H9 (cell line): ENCODE measurements at regions not wholly inside any gene's neighbourhood (a gene's known extent, or its start where the extent isn't known, plus 50 kb on each side); places are given as distances from the start of the nearest gene placed in this dataset.

Source experiments
- DNase-seq: peaks from one replicate; pipeline ENCODE4 v3.0.0-alpha.2; 2017
- H2AFZ ChIP-seq: one replicate; pipeline ENCODE4 v1.6.1; 2013; ENCODE audit warnings: mild to moderate bottlenecking, low read length, control low read depth, moderate library complexity
- H2AK5ac ChIP-seq: 2 replicates; pipeline ENCODE4 v1.6.1; 2013; ENCODE audit warnings: low read length, control low read depth, mixed read lengths; ENCODE audit not compliant: insufficient read length
- H2BK120ac ChIP-seq: one replicate; pipeline ENCODE4 v1.6.1; 2013; ENCODE audit warnings: low read depth, mild to moderate bottlenecking, low read length, control low read depth, inconsistent platforms; ENCODE audit not compliant: poor library complexity, severe bottlenecking
- H2BK12ac ChIP-seq: 2 replicates; pipeline ENCODE4 v1.6.1; 2013; ENCODE audit warnings: low read length, control low read depth, mixed read lengths, low read depth; ENCODE audit not compliant: insufficient read length
- H2BK15ac ChIP-seq: 2 replicates; pipeline ENCODE4 v1.6.1; 2013; ENCODE audit warnings: low read depth, low read length, control low read depth
- H2BK20ac ChIP-seq: one replicate; pipeline ENCODE4 v1.6.1; 2013; ENCODE audit warnings: low read depth, mild to moderate bottlenecking, low read length, control low read depth, inconsistent platforms; ENCODE audit not compliant: poor library complexity, severe bottlenecking
- H2BK5ac ChIP-seq: 2 replicates; pipeline ENCODE4 v1.6.1; 2013; ENCODE audit warnings: low read length, control low read depth, mixed read lengths; ENCODE audit not compliant: insufficient read length
- H3K14ac ChIP-seq: 2 replicates; pipeline ENCODE4 v1.6.1; 2013; ENCODE audit warnings: low read length, control low read depth; ENCODE audit not compliant: insufficient read depth
- H3K18ac ChIP-seq: 2 replicates; pipeline ENCODE4 v1.6.1; 2013; ENCODE audit warnings: low read depth, mild to moderate bottlenecking, mixed read lengths, low read length, control low read depth; ENCODE audit not compliant: insufficient read length
- H3K23ac ChIP-seq: 2 replicates; pipeline ENCODE4 v1.6.1; 2013; ENCODE audit warnings: low read length, control low read depth, mixed read lengths, low read depth; ENCODE audit not compliant: insufficient read length
- H3K23me2 ChIP-seq: 2 replicates; pipeline ENCODE4 v1.6.1; 2013; ENCODE audit warnings: low read depth, mild to moderate bottlenecking, mixed read lengths, low read length, control low read depth; ENCODE audit not compliant: insufficient read length, poor library complexity, severe bottlenecking
- H3K27ac ChIP-seq: 2 replicates; pipeline ENCODE4 v1.5.1; 2013; ENCODE audit warnings: low read length, control low read depth, mixed read lengths, low read depth; ENCODE audit not compliant: insufficient read length
- H3K27me3 ChIP-seq: 2 replicates; pipeline ENCODE4 v1.6.1; 2013; ENCODE audit warnings: low read length, control low read depth, inconsistent platforms; ENCODE audit not compliant: insufficient read depth
- H3K4ac ChIP-seq: 2 replicates; pipeline ENCODE4 v1.6.1; 2013; ENCODE audit warnings: low read depth, mild to moderate bottlenecking, control low read depth, inconsistent platforms, low read length, moderate library complexity
- H3K4me1 ChIP-seq: 2 replicates; pipeline ENCODE4 v1.6.1; 2013; ENCODE audit warnings: low read length, control low read depth, inconsistent platforms; ENCODE audit not compliant: insufficient read depth
- H3K4me2 ChIP-seq: 2 replicates; pipeline ENCODE4 v1.6.1; 2013; ENCODE audit warnings: low read length, control low read depth, mixed read lengths; ENCODE audit not compliant: insufficient read length, insufficient read depth
- H3K56ac ChIP-seq: 2 replicates; pipeline ENCODE4 v1.6.1; 2013; ENCODE audit warnings: low read depth, mild to moderate bottlenecking, mixed read lengths, low read length, control low read depth; ENCODE audit not compliant: insufficient read length
- H3K79me1 ChIP-seq: 2 replicates; pipeline ENCODE4 v1.6.1; 2013; ENCODE audit warnings: low read depth, mild to moderate bottlenecking, moderate library complexity, low read length, control low read depth, inconsistent platforms; ENCODE audit not compliant: insufficient read depth, poor library complexity, severe bottlenecking
- H3K79me2 ChIP-seq: 2 replicates; pipeline ENCODE4 v1.6.1; 2013; ENCODE audit warnings: low read length, control low read depth, inconsistent platforms; ENCODE audit not compliant: insufficient read depth
- H3K9ac ChIP-seq: 2 replicates; pipeline ENCODE4 v1.6.1; 2013; ENCODE audit warnings: low read length, control low read depth, mixed read lengths; ENCODE audit not compliant: insufficient read length; ENCODE audit errors: extremely low read depth
- H3K9me3 ChIP-seq: one replicate; pipeline ENCODE4 v1.6.1; 2013; ENCODE audit warnings: low read depth, low read length, inconsistent platforms; ENCODE audit not compliant: control insufficient read depth
- H3T11ph ChIP-seq: one replicate; pipeline ENCODE4 v1.6.1; 2013; ENCODE audit warnings: mild to moderate bottlenecking, low read length, control low read depth, inconsistent platforms
- H4K20me1 ChIP-seq: one replicate; pipeline ENCODE4 v1.6.1; 2013; ENCODE audit not compliant: control insufficient read depth, insufficient read length, insufficient read depth
- H4K5ac ChIP-seq: 2 replicates; pipeline ENCODE4 v1.6.1; 2013; ENCODE audit warnings: low read depth, mild to moderate bottlenecking, mixed read lengths, low read length, control low read depth; ENCODE audit not compliant: insufficient read length
- H4K8ac ChIP-seq: replicated peaks from 2 replicates; pipeline ENCODE4 v1.6.1; 2013; ENCODE audit warnings: low read length, control low read depth, mixed read lengths, low read depth; ENCODE audit not compliant: insufficient read length
- H4K91ac ChIP-seq: 2 replicates; pipeline ENCODE4 v1.6.1; 2013; ENCODE audit warnings: low read depth, mild to moderate bottlenecking, moderate library complexity, mixed read lengths, low read length, control low read depth; ENCODE audit not compliant: insufficient read length
- H3K27ac Mint-ChIP-seq, 3 experiments: 2 replicates in 2 of 3; 3 replicates in 1 of 3; pipeline ENCODE4 v1.8.0; 2020 to 2021; ENCODE audit warnings: mixed read lengths in 3 of 3, mild to moderate bottlenecking in 1 of 3, moderate library complexity in 1 of 3
- H3K27me3 Mint-ChIP-seq: 2 replicates; pipeline ENCODE4 v1.8.0; 2021; ENCODE audit warnings: low read depth, mild to moderate bottlenecking, moderate library complexity, mixed read lengths
- H3K36me3 Mint-ChIP-seq, 3 experiments: 2 replicates in 2 of 3; 3 replicates in 1 of 3; pipeline ENCODE4 v1.8.0; 2020 to 2021; ENCODE audit warnings: low read depth in 3 of 3, mixed read lengths in 3 of 3; ENCODE audit not compliant: insufficient read depth in 1 of 3
- H3K4me1 Mint-ChIP-seq, 2 experiments: 2 replicates each; pipeline ENCODE4 v1.8.0; 2020; ENCODE audit warnings: mixed read lengths in 2 of 2
- H3K4me3 Mint-ChIP-seq, 2 experiments: 2 replicates in 1 of 2; 3 replicates in 1 of 2; pipeline ENCODE4 v1.8.0; 2020 to 2021; ENCODE audit warnings: mild to moderate bottlenecking in 2 of 2, mixed read lengths in 2 of 2, moderate library complexity in 1 of 2
- H3K9me3 Mint-ChIP-seq, 2 experiments: 2 replicates in 1 of 2; 3 replicates in 1 of 2; pipeline ENCODE4 v1.8.0; 2020; ENCODE audit warnings: mild to moderate bottlenecking in 2 of 2, mixed read lengths in 2 of 2, moderate library complexity in 1 of 2
- WGBS: extraction: QIAGEN DNeasy Blood & Tissue Kit; methylation state at CpG from one replicate; pipeline ENCODE4 v1.1.7; 2013; ENCODE audit warnings: missing lambda C conversion rate, low lambda C conversion rate, mixed read lengths; ENCODE audit not compliant: insufficient read length; ENCODE audit errors: extremely low coverage; 5-methylcytosine and 5-hydroxymethylcytosine counted together
- TF ChIP-seq, protein P1 (sequence below): fragments of 200-600 bp; sonication (generic); conservative IDR thresholded peaks from 3 replicates; pipeline ENCODE4 v1.8.0; 2021; ENCODE audit warnings: antibody characterized with exemption, mild to moderate bottlenecking

DNA sequence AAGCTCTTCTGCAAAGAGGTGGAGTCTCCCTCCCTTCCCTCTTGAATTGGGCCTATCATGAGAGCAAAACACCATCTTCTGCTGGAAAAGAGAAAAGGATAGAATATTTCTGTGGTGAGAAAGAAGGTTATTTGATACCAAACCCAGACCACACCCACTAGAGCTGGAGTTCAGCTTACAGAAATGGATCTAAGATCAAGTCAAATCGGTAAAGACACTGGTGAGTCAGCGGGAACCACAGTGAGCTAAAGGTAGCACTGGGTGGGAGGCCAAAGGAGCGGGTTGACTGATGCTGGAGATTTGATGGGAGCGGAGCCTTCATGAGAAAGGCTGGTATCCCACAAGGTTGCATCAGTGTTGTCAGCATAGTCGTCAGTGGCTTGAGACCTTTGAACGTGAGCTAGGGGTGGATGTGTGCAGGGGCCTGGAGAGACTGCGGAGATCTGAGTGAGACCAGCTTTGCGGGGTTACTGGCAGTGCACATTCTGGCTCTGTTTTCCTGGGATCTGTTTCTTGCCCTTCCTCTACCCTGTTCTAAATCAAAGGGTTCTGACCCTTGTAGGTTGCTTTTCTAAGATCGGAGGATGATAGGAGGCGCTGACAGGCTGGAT is 106.4 kb upstream of the SCOC start:
- Mint-ChIP-seq H3K9me3 (no peaks in the 10 kb centered on the region), H3K36me3 (no peaks in the 10 kb centered on the region), H3K27ac (peak overlapping the region in 1 of 3 experiments; percentile 12; a peak in 2 of 7 replicates), H3K4me1 (peaks cover 15 to 19% of the 10 kb centered on the region in 2 experiments), H3K4me3 (no peak overlapping the region), H3K27me3 (no peaks in the 10 kb centered on the region; the same call in 1 of the 2 replicates)
- H2BK12ac ChIP-seq: no peak overlapping the region
- H3K79me1 ChIP-seq: no peaks in the 10 kb centered on the region
- TF ChIP-seq, protein P1, sequence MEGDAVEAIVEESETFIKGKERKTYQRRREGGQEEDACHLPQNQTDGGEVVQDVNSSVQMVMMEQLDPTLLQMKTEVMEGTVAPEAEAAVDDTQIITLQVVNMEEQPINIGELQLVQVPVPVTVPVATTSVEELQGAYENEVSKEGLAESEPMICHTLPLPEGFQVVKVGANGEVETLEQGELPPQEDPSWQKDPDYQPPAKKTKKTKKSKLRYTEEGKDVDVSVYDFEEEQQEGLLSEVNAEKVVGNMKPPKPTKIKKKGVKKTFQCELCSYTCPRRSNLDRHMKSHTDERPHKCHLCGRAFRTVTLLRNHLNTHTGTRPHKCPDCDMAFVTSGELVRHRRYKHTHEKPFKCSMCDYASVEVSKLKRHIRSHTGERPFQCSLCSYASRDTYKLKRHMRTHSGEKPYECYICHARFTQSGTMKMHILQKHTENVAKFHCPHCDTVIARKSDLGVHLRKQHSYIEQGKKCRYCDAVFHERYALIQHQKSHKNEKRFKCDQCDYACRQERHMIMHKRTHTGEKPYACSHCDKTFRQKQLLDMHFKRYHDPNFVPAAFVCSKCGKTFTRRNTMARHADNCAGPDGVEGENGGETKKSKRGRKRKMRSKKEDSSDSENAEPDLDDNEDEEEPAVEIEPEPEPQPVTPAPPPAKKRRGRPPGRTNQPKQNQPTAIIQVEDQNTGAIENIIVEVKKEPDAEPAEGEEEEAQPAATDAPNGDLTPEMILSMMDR: no peak
- H3K23ac ChIP-seq: no peak overlapping the region
- H3K79me2 ChIP-seq: no peaks in the 10 kb centered on the region
- no peak overlapping the region for H2AK5ac ChIP-seq
- no CpG with 5 or more reads among the region's 10 CpGs for WGBS
- no peak overlapping the region for H2BK15ac ChIP-seq
- H3K27ac ChIP-seq: no peak overlapping the region
- no peak overlapping the region for H3T11ph ChIP-seq
- no peak overlapping the region for H3K18ac ChIP-seq
- no peak overlapping the region for H4K8ac ChIP-seq
- no peak overlapping the region for H3K14ac ChIP-seq
- no peaks in the 10 kb centered on the region for H3K9me3 ChIP-seq
- no peaks in the 10 kb centered on the region for H4K20me1 ChIP-seq
- no peak overlapping the region for H2BK20ac ChIP-seq
- no peak overlapping the region for H2BK120ac ChIP-seq
- no peak overlapping the region for H4K5ac ChIP-seq
- H2AFZ ChIP-seq: no peak overlapping the region
- no peak for DNase-seq
- H2BK5ac ChIP-seq: no peak overlapping the region
- no peak overlapping the region for H3K56ac ChIP-seq
- no peak overlapping the region for H3K4me2 ChIP-seq
- H4K91ac ChIP-seq: no peak overlapping the region
- H3K4me1 ChIP-seq: no peaks in the 10 kb centered on the region
- no peaks in the 10 kb centered on the region for H3K23me2 ChIP-seq
- H3K9ac ChIP-seq: no peak overlapping the region
- no peaks in the 10 kb centered on the region for H3K27me3 ChIP-seq
- H3K4ac ChIP-seq: no peak overlapping the region
